PFSK-1 (cell line): ENCODE measurements at regions not wholly inside any gene's neighbourhood (a gene's known extent, or its start where the extent isn't known, plus 50 kb on each side); places are given as distances from the start of the nearest gene placed in this dataset.

Source experiments
- FOXP2 ChIP-seq: optimal IDR thresholded peaks from 2 replicates; pipeline ENCODE3; 2011; ENCODE audit warnings: borderline replicate concordance, control low read depth, inconsistent platforms; ENCODE audit not compliant: insufficient read depth; ENCODE audit errors: extremely low read length, extremely low read depth
- POLR2AphosphoS5 ChIP-seq: IDR thresholded peaks from 2 replicates; pipeline ENCODE4 v1.6.1; 2012; ENCODE audit warnings: low read depth, mild to moderate bottlenecking, control low read depth, low read length, moderate library complexity
- SIN3A ChIP-seq: IDR thresholded peaks from 2 replicates; pipeline ENCODE4 v1.6.1; 2012; ENCODE audit warnings: mild to moderate bottlenecking, low read length, moderate library complexity, borderline replicate concordance; ENCODE audit not compliant: insufficient read depth
- TAF1 ChIP-seq: IDR thresholded peaks from 2 replicates; pipeline ENCODE4 v1.6.1; 2012; ENCODE audit warnings: low read length, control low read depth, borderline replicate concordance; ENCODE audit not compliant: insufficient read depth
- TF ChIP-seq, protein P1 (sequence below), 2 experiments: IDR thresholded peaks; 2 replicates each; pipeline versions ENCODE4 v1.6.1 to v1.8.0; 2011 to 2012; ENCODE audit warnings: low read depth in 2 of 2, low read length in 2 of 2, control low read depth in 1 of 2, inconsistent platforms in 1 of 2, mild to moderate bottlenecking in 1 of 2, moderate library complexity in 1 of 2; ENCODE audit not compliant: insufficient read depth in 1 of 2

DNA sequence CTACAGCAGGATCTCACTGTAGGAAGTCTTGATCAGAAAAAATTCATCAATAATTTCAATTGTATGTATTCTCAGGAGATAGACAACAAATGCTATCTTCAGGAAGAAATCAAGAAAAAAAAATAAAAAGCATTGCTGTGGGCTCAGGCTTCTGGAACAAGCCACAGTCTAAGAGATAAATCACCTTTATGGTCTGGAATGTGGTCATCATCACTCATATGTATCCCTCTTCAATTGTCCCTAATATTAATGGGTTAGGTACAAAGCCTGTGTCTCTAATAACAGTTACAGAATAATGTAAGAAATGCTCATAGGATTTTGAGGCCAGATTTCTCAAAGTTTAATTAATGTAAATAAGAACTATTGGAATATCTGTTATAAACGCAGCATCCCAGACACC is 305.9 kb upstream of the ANO3 start:
- TF ChIP-seq SIN3A, result no peak

DNA sequence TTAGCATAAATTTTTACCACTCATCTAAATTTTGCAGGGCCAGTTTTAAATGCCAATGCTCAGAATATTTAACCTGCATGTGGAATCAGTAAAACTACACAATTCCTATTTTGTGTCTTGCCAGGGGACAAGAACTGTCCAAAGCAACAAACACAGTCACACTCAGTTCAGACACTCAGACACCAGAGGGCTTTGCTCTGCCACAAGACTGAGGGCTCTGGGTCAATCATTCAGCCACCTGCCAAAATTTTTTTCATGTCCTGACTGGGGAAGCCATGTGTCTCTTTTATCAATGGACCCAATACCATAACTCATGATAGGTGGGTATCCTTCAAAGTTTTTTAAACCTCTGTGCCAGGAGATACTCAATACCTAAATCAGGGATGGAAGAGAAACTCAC is 304.0 kb upstream of the ANO3 start:
- no peak for TF ChIP-seq FOXP2
- TF ChIP-seq, protein P1, sequence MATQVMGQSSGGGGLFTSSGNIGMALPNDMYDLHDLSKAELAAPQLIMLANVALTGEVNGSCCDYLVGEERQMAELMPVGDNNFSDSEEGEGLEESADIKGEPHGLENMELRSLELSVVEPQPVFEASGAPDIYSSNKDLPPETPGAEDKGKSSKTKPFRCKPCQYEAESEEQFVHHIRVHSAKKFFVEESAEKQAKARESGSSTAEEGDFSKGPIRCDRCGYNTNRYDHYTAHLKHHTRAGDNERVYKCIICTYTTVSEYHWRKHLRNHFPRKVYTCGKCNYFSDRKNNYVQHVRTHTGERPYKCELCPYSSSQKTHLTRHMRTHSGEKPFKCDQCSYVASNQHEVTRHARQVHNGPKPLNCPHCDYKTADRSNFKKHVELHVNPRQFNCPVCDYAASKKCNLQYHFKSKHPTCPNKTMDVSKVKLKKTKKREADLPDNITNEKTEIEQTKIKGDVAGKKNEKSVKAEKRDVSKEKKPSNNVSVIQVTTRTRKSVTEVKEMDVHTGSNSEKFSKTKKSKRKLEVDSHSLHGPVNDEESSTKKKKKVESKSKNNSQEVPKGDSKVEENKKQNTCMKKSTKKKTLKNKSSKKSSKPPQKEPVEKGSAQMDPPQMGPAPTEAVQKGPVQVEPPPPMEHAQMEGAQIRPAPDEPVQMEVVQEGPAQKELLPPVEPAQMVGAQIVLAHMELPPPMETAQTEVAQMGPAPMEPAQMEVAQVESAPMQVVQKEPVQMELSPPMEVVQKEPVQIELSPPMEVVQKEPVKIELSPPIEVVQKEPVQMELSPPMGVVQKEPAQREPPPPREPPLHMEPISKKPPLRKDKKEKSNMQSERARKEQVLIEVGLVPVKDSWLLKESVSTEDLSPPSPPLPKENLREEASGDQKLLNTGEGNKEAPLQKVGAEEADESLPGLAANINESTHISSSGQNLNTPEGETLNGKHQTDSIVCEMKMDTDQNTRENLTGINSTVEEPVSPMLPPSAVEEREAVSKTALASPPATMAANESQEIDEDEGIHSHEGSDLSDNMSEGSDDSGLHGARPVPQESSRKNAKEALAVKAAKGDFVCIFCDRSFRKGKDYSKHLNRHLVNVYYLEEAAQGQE (IDR thresholded peaks at IDR 0.05; ENCODE audit: insufficient read depth in 1 of 2, low read depth in 2 of 2, low read length in 2 of 2), result no peak

DNA sequence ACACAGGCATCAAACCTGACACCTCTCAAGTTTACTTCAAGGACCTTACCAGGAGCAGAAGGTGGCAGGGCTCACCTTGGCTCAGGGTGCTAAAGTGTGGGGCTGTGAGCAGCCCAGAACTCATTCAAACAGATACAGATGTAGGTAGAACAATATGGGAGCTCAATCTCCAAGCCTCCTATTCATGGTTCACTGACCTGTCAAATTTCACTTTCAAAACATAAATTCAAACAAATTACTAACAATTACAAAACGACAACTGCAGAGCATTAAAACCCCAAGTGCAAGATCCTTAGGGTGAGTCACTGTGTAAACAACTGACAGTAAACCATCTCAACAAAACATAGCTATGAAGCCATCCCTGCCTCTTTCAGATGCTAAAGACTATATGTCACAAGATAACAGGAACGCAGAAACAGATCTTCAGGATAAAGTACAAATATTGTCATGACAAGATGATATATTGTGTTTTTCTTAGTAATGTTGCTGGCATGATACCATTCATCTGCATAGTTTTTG is 303.5 kb upstream of the ANO3 start:
- TF ChIP-seq TAF1, result 0 out of 2 replicates have a peak, but pooled peaks have one; percentile 21
- TF ChIP-seq POLR2AphosphoS5, result no peak
- TF ChIP-seq, protein P1 (IDR thresholded peaks at IDR 0.05; ENCODE audit: insufficient read depth in 1 of 2, low read depth in 2 of 2, low read length in 2 of 2), result 0 out of 4 replicates have a peak, but pooled peaks of 1 of the 2 experiments have one; percentile 24
- peak; percentile 84; the same call in 1 of the 2 replicates for TF ChIP-seq SIN3A
- TF ChIP-seq FOXP2, result peak; percentile 53

DNA sequence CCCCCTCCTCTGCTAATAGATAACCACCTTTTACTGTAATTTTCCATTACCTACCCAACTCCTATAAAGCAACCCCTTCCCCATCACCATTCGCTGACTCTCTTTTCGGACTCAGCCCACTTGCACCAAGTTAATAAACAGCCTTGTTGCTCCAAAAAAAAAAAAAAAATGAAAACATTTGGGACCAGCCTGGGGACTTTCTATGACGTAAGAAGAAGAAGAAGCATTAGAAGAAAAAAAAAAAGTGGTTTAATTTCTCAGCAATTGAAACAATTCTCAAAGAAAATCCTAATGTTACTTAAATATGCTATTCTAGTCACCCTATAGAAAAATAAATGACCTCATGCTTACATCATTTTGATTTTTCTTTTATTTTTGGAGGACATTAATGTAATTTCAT is 301.5 kb upstream of the ANO3 start:
- TF ChIP-seq TAF1, result no peak
- no peak for TF ChIP-seq FOXP2
- TF ChIP-seq, protein P1 (IDR thresholded peaks at IDR 0.05; ENCODE audit: insufficient read depth in 1 of 2, low read depth in 2 of 2, low read length in 2 of 2), result no peak
- no peak for TF ChIP-seq SIN3A
- TF ChIP-seq POLR2AphosphoS5, result no peak

DNA sequence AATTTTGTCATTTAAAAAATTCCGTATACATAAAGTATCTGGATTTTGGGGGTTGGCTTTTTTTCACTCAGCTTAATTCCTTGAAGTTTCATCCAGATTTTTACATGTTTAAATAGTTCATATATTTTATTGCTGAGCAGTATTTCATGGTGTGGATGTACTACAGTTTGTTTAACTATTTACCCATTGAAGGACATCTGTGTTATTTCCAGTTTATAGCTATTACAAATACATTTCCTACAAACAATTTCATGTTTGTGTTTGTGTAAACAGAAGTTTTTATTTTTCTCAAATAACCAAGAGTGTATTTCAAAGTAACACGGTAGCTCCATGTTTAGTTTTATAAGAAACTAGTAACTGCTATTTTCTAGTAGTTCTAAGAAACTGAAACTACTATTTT is 299.7 kb upstream of the ANO3 start:
- TF ChIP-seq, protein P1 (IDR thresholded peaks at IDR 0.05; ENCODE audit: insufficient read depth in 1 of 2, low read depth in 2 of 2, low read length in 2 of 2), result no peak
- TF ChIP-seq TAF1 (no peak), SIN3A (no peak), FOXP2 (no peak), POLR2AphosphoS5 (no peak)
